GM23338 (cell line): ENCODE measurements at regions not wholly inside any gene's neighbourhood (a gene's known extent, or its start where the extent isn't known, plus 50 kb on each side); places are given as distances from the start of the nearest gene placed in this dataset.

Source experiments
- EZH2 ChIP-seq: fragments of 200-600 bp; sonication (generic); IDR thresholded peaks from one replicate; pipeline ENCODE4 v1.8.0; 2017; ENCODE audit warnings: antibody characterized with exemption, mild to moderate bottlenecking, low read depth; ENCODE audit not compliant: unreplicated experiment
- EZH2phosphoT487 ChIP-seq: fragments of 200-600 bp; sonication (generic); IDR thresholded peaks from one replicate; pipeline ENCODE4 v1.8.1; 2018; ENCODE audit warnings: antibody characterized with exemption; ENCODE audit not compliant: unreplicated experiment
- JUNB ChIP-seq: IDR thresholded peaks from one replicate; pipeline ENCODE4 v1.6.1; 2016; ENCODE audit warnings: antibody characterized with exemption; ENCODE audit not compliant: unreplicated experiment
- NANOG ChIP-seq: IDR thresholded peaks from 2 replicates; pipeline ENCODE4 v1.6.1; 2016; ENCODE audit warnings: antibody characterized with exemption, borderline replicate concordance
- POLR2AphosphoS5 ChIP-seq: IDR thresholded peaks from 2 replicates; pipeline ENCODE4 v1.6.1; 2016; ENCODE audit warnings: antibody characterized with exemption, low read depth
- ZNF331 ChIP-seq: fragments of 250-450 bp; sonication (Bioruptor Pico); IDR thresholded peaks from 2 replicates; pipeline ENCODE4 v1.5.0; 2020; ENCODE audit warnings: low read depth, mild to moderate bottlenecking, moderate library complexity
- TF ChIP-seq, protein P1 (sequence below), 2 experiments: fragments of 200-600 bp in 1 of 2; sonication (generic) in 1 of 2; conservative IDR thresholded peaks; 2 replicates each; pipeline versions ENCODE4 v1.5.1 to v1.6.1; 2016 to 2017; ENCODE audit warnings: antibody characterized with exemption in 2 of 2, low read depth in 2 of 2, mild to moderate bottlenecking in 2 of 2, moderate library complexity in 1 of 2
- TF ChIP-seq, protein P2 (sequence below): IDR thresholded peaks from one replicate; pipeline ENCODE4 v1.6.1; 2018; ENCODE audit warnings: antibody characterized with exemption; ENCODE audit not compliant: unreplicated experiment
- TF ChIP-seq, protein P3 (sequence below): fragments of 250-450 bp; sonication (Bioruptor Pico); IDR thresholded peaks from 2 replicates; pipeline ENCODE4 v1.5.0; 2020; ENCODE audit warnings: mild to moderate bottlenecking, moderate library complexity

- TF ChIP-seq, protein P1, sequence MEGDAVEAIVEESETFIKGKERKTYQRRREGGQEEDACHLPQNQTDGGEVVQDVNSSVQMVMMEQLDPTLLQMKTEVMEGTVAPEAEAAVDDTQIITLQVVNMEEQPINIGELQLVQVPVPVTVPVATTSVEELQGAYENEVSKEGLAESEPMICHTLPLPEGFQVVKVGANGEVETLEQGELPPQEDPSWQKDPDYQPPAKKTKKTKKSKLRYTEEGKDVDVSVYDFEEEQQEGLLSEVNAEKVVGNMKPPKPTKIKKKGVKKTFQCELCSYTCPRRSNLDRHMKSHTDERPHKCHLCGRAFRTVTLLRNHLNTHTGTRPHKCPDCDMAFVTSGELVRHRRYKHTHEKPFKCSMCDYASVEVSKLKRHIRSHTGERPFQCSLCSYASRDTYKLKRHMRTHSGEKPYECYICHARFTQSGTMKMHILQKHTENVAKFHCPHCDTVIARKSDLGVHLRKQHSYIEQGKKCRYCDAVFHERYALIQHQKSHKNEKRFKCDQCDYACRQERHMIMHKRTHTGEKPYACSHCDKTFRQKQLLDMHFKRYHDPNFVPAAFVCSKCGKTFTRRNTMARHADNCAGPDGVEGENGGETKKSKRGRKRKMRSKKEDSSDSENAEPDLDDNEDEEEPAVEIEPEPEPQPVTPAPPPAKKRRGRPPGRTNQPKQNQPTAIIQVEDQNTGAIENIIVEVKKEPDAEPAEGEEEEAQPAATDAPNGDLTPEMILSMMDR (conservative IDR thresholded peaks at IDR 0.05; ENCODE audit: low read depth in 2 of 2) = no peak
- TF ChIP-seq POLR2AphosphoS5 (no peak), ZNF331 (CRISPR knock-in tag) (no peak), EZH2 (no peak), EZH2phosphoT487 (no peak), NANOG (no peak), JUNB (no peak)
- TF ChIP-seq, protein P2, sequence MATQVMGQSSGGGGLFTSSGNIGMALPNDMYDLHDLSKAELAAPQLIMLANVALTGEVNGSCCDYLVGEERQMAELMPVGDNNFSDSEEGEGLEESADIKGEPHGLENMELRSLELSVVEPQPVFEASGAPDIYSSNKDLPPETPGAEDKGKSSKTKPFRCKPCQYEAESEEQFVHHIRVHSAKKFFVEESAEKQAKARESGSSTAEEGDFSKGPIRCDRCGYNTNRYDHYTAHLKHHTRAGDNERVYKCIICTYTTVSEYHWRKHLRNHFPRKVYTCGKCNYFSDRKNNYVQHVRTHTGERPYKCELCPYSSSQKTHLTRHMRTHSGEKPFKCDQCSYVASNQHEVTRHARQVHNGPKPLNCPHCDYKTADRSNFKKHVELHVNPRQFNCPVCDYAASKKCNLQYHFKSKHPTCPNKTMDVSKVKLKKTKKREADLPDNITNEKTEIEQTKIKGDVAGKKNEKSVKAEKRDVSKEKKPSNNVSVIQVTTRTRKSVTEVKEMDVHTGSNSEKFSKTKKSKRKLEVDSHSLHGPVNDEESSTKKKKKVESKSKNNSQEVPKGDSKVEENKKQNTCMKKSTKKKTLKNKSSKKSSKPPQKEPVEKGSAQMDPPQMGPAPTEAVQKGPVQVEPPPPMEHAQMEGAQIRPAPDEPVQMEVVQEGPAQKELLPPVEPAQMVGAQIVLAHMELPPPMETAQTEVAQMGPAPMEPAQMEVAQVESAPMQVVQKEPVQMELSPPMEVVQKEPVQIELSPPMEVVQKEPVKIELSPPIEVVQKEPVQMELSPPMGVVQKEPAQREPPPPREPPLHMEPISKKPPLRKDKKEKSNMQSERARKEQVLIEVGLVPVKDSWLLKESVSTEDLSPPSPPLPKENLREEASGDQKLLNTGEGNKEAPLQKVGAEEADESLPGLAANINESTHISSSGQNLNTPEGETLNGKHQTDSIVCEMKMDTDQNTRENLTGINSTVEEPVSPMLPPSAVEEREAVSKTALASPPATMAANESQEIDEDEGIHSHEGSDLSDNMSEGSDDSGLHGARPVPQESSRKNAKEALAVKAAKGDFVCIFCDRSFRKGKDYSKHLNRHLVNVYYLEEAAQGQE = no peak
- TF ChIP-seq, protein P3, sequence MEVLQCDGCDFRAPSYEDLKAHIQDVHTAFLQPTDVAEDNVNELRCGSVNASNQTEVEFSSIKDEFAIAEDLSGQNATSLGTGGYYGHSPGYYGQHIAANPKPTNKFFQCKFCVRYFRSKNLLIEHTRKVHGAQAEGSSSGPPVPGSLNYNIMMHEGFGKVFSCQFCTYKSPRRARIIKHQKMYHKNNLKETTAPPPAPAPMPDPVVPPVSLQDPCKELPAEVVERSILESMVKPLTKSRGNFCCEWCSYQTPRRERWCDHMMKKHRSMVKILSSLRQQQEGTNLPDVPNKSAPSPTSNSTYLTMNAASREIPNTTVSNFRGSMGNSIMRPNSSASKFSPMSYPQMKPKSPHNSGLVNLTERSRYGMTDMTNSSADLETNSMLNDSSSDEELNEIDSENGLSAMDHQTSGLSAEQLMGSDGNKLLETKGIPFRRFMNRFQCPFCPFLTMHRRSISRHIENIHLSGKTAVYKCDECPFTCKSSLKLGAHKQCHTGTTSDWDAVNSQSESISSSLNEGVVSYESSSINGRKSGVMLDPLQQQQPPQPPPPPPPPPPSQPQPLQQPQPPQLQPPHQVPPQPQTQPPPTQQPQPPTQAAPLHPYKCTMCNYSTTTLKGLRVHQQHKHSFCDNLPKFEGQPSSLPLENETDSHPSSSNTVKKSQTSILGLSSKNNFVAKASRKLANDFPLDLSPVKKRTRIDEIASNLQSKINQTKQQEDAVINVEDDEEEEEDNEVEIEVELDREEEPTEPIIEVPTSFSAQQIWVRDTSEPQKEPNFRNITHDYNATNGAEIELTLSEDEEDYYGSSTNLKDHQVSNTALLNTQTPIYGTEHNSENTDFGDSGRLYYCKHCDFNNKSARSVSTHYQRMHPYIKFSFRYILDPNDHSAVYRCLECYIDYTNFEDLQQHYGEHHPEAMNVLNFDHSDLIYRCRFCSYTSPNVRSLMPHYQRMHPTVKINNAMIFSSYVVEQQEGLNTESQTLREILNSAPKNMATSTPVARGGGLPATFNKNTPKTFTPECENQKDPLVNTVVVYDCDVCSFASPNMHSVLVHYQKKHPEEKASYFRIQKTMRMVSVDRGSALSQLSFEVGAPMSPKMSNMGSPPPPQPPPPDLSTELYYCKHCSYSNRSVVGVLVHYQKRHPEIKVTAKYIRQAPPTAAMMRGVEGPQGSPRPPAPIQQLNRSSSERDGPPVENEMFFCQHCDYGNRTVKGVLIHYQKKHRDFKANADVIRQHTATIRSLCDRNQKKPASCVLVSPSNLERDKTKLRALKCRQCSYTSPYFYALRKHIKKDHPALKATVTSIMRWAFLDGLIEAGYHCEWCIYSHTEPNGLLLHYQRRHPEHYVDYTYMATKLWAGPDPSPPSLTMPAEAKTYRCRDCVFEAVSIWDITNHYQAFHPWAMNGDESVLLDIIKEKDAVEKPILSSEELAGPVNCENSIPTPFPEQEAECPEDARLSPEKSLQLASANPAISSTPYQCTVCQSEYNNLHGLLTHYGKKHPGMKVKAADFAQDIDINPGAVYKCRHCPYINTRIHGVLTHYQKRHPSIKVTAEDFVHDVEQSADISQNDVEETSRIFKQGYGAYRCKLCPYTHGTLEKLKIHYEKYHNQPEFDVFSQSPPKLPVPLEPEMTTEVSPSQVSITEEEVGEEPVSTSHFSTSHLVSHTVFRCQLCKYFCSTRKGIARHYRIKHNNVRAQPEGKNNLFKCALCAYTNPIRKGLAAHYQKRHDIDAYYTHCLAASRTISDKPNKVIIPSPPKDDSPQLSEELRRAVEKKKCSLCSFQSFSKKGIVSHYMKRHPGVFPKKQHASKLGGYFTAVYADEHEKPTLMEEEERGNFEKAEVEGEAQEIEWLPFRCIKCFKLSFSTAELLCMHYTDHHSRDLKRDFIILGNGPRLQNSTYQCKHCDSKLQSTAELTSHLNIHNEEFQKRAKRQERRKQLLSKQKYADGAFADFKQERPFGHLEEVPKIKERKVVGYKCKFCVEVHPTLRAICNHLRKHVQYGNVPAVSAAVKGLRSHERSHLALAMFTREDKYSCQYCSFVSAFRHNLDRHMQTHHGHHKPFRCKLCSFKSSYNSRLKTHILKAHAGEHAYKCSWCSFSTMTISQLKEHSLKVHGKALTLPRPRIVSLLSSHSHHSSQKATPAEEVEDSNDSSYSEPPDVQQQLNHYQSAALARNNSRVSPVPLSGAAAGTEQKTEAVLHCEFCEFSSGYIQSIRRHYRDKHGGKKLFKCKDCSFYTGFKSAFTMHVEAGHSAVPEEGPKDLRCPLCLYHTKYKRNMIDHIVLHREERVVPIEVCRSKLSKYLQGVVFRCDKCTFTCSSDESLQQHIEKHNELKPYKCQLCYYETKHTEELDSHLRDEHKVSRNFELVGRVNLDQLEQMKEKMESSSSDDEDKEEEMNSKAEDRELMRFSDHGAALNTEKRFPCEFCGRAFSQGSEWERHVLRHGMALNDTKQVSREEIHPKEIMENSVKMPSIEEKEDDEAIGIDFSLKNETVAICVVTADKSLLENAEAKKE (CRISPR knock-in tag) = no peak
These were observed 666.8 kb upstream of the SETBP1 start for GRCh38 chr18:44013871-44014270.
